UCSD-AML1 (cell line): ENCODE measurements at regions not wholly inside any gene's neighbourhood (a gene's known extent, or its start where the extent isn't known, plus 50 kb on each side); places are given as distances from the start of the nearest gene placed in this dataset.

ENCODE experiments used
- DNase-seq: peaks from one replicate; lab custom pipeline; 2025; ENCODE audit not compliant: unreplicated experiment; lab: John Stamatoyannopoulos, UW

GRCh38 chr2:205937211-205937610 lies 148.8 kb downstream of the INO80D start:
- DNase-seq = no peak

- no peak for DNase-seq
These were observed 149.5 kb downstream of the INO80D start for GRCh38 chr2:205936446-205936845.

- DNase-seq = no peak
These were observed 151.5 kb downstream of the INO80D start for GRCh38 chr2:205934443-205934842.

GRCh38 chr2:205932861-205933260 lies 153.1 kb downstream of the INO80D start:
- DNase-seq = no peak

GRCh38 chr2:205931388-205931787 lies 154.6 kb downstream of the INO80D start:
- DNase-seq = no peak

GRCh38 chr2:205930209-205930608 lies 155.8 kb downstream of the INO80D start:
- DNase-seq = no peak

GRCh38 chr2:205929246-205929942 lies 156.6 kb downstream of the INO80D start:
- DNase-seq = no peak

- DNase-seq = peak; percentile 72
These were observed 160.3 kb downstream of the INO80D start for GRCh38 chr2:205925373-205926337.

- no peak for DNase-seq
These were observed 161.3 kb downstream of the INO80D start for GRCh38 chr2:205924676-205925075.

GRCh38 chr2:205915130-205915524 lies 170.8 kb downstream of the INO80D start:
- no peak for DNase-seq

- no peak for DNase-seq
These were observed 171.5 kb downstream of the INO80D start for GRCh38 chr2:205914213-205915129.

- DNase-seq = no peak
These were observed 172.3 kb downstream of the INO80D start for GRCh38 chr2:205913668-205914067.

GRCh38 chr2:205911306-205911705 lies 174.7 kb downstream of the INO80D start:
- no peak for DNase-seq

GRCh38 chr2:205909184-205909572 lies 176.8 kb downstream of the INO80D start:
- no peak for DNase-seq

GRCh38 chr2:205908212-205909183 lies 177.5 kb downstream of the INO80D start:
- no peak for DNase-seq

GRCh38 chr2:205906419-205906818 lies 179.6 kb downstream of the INO80D start:
- no peak for DNase-seq

GRCh38 chr2:205905576-205905975 lies 180.4 kb downstream of the INO80D start:
- DNase-seq = no peak

GRCh38 chr2:205904873-205905272 lies 181.1 kb downstream of the INO80D start:
- DNase-seq = no peak

- peak; percentile 30 for DNase-seq
These were observed 182.3 kb downstream of the INO80D start for GRCh38 chr2:205903549-205904129.

GRCh38 chr2:205902900-205903237 lies 183.1 kb downstream of the INO80D start:
- DNase-seq = no peak
